Fibroblast of peridontal ligament (primary cell): ENCODE measurements at regions not wholly inside any gene's neighbourhood (a gene's known extent, or its start where the extent isn't known, plus 50 kb on each side); places are given as distances from the start of the nearest gene placed in this dataset.
"Not testable (repeated sequence)": the region's sequence is repeated elsewhere in the genome, so short reads cannot be mapped to it uniquely, and the experiment has no call there.

Experiments
- DNase-seq: peaks from one replicate; pipeline ENCODE4 v3.0.0-alpha.2; 2010; ENCODE audit errors: extremely low read depth

- DNase-seq: no peak
These were observed 90.7 kb upstream of the TNP1 start for GRCh38 chr2:216950547-216950946.

- DNase-seq: peak; percentile 14
These were observed 90.0 kb upstream of the TNP1 start for GRCh38 chr2:216949700-216950413.

- no peak for DNase-seq
These were observed 87.2 kb upstream of the TNP1 start for GRCh38 chr2:216947055-216947454.

GRCh38 chr2:216944733-216945132, 84.9 kb upstream of the TNP1 start:
- no peak for DNase-seq

GRCh38 chr2:216943109-216943508, 83.2 kb upstream of the TNP1 start:
- peak; percentile 12 for DNase-seq

GRCh38 chr2:216942465-216942864, 82.6 kb upstream of the TNP1 start:
- DNase-seq: no peak

GRCh38 chr2:216942016-216942415, 82.2 kb upstream of the TNP1 start:
- no peak for DNase-seq

GRCh38 chr2:216936954-216937357, 77.1 kb upstream of the TNP1 start:
- DNase-seq: no peak

GRCh38 chr2:216934623-216935022, 74.8 kb upstream of the TNP1 start:
- no peak for DNase-seq

GRCh38 chr2:216934151-216934550, 74.3 kb upstream of the TNP1 start:
- no peak for DNase-seq

GRCh38 chr2:216932863-216933548, 73.1 kb upstream of the TNP1 start:
- no peak for DNase-seq

- DNase-seq: no peak
These were observed 72.4 kb upstream of the TNP1 start for GRCh38 chr2:216932113-216932862.

- DNase-seq: no peak
These were observed 70.9 kb upstream of the TNP1 start for GRCh38 chr2:216930716-216931115.

GRCh38 chr2:216929338-216929737, 69.5 kb upstream of the TNP1 start:
- DNase-seq: not testable (repeated sequence)

GRCh38 chr2:216927163-216927562, 67.3 kb upstream of the TNP1 start:
- DNase-seq: no peak

- DNase-seq: no peak
These were observed 65.9 kb upstream of the TNP1 start for GRCh38 chr2:216925636-216926366.

GRCh38 chr2:216925006-216925405, 65.1 kb upstream of the TNP1 start:
- no peak for DNase-seq

- DNase-seq: no peak
These were observed 63.8 kb upstream of the TNP1 start for GRCh38 chr2:216923706-216924105.

- no peak for DNase-seq
These were observed 62.4 kb upstream of the TNP1 start for GRCh38 chr2:216922175-216922780.

GRCh38 chr2:216920937-216921456, 61.1 kb upstream of the TNP1 start:
- no peak for DNase-seq

- no peak for DNase-seq
These were observed 60.4 kb upstream of the TNP1 start for GRCh38 chr2:216920143-216920876.
